Umbilical cord (tissue), 1 donor: ENCODE measurements at regions not wholly inside any gene's neighbourhood (a gene's known extent, or its start where the extent isn't known, plus 50 kb on each side); places are given as distances from the start of the nearest gene placed in this dataset.
"Not testable (repeated sequence)": the region's sequence is repeated elsewhere in the genome, so short reads cannot be mapped to it uniquely, and the experiment has no call there.

Experiments used
- DNase-seq: peaks from one replicate; pipeline ENCODE4 v3.0.0-alpha.2; 2015; ENCODE audit warnings: low spot score

GRCh38 chr7:51630933-51631332 lies 314.3 kb upstream of the COBL start:
- DNase-seq = no peak

GRCh38 chr7:51629206-51629605 lies 312.6 kb upstream of the COBL start:
- DNase-seq = no peak

- DNase-seq = no peak
These were observed 305.3 kb upstream of the COBL start for GRCh38 chr7:51621956-51622355.

- DNase-seq = no peak
These were observed 304.1 kb upstream of the COBL start for GRCh38 chr7:51620706-51621105.

- no peak for DNase-seq
These were observed 303.3 kb upstream of the COBL start for GRCh38 chr7:51619880-51620279.

GRCh38 chr7:51617686-51618085 lies 301.1 kb upstream of the COBL start:
- DNase-seq = no peak

GRCh38 chr7:51613911-51614357 lies 297.3 kb upstream of the COBL start:
- no peak for DNase-seq

- DNase-seq = peak; percentile 24
These were observed 295.3 kb upstream of the COBL start for GRCh38 chr7:51611937-51612336.

GRCh38 chr7:51607447-51607846 lies 290.8 kb upstream of the COBL start:
- no peak for DNase-seq

- no peak for DNase-seq
These were observed 290.1 kb upstream of the COBL start for GRCh38 chr7:51606601-51607154.

- DNase-seq = no peak
These were observed 285.8 kb upstream of the COBL start for GRCh38 chr7:51602376-51602775.

- DNase-seq = no peak
These were observed 284.9 kb upstream of the COBL start for GRCh38 chr7:51601461-51601860.

- not testable (repeated sequence) for DNase-seq
These were observed 283.3 kb upstream of the COBL start for GRCh38 chr7:51599935-51600334.

- DNase-seq = peak; percentile 8
These were observed 277.0 kb upstream of the COBL start for GRCh38 chr7:51593628-51594027.

- DNase-seq = no peak
These were observed 276.4 kb upstream of the COBL start for GRCh38 chr7:51592842-51593599.

GRCh38 chr7:51591223-51591622 lies 274.6 kb upstream of the COBL start:
- DNase-seq = no peak

- no peak for DNase-seq
These were observed 274.1 kb upstream of the COBL start for GRCh38 chr7:51590746-51591145.

- DNase-seq = no peak
These were observed 272.5 kb upstream of the COBL start for GRCh38 chr7:51589111-51589510.

- DNase-seq = no peak
These were observed 271.0 kb upstream of the COBL start for GRCh38 chr7:51587604-51588003.

- DNase-seq = no peak
These were observed 260.8 kb upstream of the COBL start for GRCh38 chr7:51577390-51577789.

- no peak for DNase-seq
These were observed 253.0 kb upstream of the COBL start for GRCh38 chr7:51569581-51569980.

GRCh38 chr7:51569176-51569575 lies 252.6 kb upstream of the COBL start:
- DNase-seq = no peak

- DNase-seq = no peak
These were observed 234.5 kb upstream of the COBL start for GRCh38 chr7:51551070-51551469.

GRCh38 chr7:51545131-51545530 lies 228.5 kb upstream of the COBL start:
- DNase-seq = no peak
